ENCODE measurements at regions not wholly inside any gene's neighbourhood (a gene's known extent, or its start where the extent isn't known, plus 50 kb on each side); places are given as distances from the start of the nearest gene placed in this dataset.
A peak's percentile ranks its signal among the peaks of the same experiment; 100 is the strongest.

DNA sequence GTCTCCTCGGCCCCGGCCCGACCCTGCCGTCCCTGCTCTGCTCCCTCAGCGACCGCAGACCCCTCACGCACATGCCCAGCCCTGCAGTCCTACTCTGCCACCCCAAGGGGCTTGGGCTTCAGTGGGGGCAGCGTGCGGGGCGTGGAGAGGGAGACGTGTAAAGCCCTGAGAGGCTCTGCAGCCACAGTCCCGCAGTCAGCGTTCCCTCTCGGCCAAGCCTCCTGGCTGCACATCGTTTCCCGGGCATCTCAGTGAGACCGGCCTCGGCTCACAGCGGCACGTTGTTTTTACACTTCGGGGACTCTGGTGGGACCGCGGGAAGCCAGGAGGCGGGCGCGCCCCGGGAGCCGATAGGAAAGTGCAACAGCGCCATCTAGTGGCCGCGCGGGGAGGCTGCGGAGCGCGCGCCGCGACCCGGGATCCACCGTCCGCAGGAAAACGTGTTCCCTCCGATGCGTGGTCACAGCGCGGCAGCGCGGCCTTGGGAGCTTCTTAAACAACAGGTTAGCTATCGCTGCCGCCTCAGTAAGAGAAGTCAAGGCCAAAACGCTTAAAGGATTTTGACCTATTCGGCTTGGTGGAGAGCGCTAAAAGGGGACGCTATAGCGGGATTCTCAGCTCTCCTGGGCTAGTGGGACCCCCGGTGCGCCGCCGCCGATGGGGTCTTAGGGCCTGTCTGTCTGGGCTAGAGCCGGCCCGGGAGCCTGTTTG, 226.8 kb upstream of the IGF1R start:
- peak; percentile 67 for DNase-seq (ENCODE audit: low spot score)

DNA sequence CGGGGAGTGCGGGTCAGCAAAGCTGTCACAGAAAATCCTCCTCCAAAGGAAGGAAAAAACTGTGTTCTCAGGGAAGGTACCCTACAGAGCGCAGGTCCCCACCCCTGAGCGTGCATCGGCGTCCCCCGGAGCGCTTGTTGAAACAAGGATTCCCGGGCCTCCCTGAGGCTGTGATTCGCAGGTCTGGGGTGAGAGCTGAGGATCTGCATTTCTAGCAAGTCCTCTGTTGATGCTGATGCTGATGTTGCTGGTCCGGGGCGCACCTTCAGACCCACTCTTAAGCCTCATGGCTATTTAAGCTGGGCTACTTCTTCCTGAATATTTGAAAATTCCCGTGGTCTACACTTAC, 226.2 kb upstream of the IGF1R start:
- no peak for DNase-seq (ENCODE audit: low spot score)

DNA sequence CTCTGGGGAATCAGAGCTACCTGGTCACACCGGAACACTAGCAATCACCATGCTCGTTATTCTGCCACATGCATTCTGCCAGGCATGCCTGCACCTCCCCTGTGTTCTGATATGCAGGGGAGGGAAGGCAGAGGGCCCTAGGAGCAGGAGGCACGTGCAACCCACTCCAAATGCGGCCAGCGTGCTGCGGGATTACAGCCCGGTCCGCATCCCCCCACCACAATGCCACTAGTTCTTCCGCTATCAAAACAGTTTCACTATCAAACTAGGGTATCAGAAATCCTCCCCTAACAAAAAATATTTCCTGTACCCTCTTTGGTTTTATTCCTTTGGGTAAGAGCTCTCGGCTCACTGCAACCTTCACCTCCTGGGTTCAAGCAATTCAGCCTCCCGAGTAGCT, 223.2 kb upstream of the IGF1R start:
- no peak for DNase-seq (ENCODE audit: low spot score)

DNA sequence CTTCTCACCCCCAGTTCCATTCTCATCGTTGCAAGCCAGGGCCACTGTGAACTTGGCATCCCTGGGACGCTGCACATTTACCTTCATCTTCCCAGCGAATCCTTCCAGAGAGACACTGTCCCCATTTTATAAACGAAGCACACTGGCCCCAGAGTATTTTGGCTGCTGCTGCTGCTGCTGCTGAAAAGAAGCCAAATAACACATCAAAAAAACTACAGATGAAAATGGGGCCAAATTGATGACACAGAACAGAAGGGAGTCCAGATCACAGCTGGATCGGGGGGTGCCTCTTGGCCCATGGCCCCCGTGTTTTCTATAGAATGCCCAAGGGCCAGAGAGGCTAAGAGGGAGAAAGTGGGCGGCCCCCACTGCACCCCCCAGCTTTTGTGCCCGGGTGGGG, 221.0 kb upstream of the IGF1R start:
- DNase-seq (ENCODE audit: low spot score) = no peak

DNA sequence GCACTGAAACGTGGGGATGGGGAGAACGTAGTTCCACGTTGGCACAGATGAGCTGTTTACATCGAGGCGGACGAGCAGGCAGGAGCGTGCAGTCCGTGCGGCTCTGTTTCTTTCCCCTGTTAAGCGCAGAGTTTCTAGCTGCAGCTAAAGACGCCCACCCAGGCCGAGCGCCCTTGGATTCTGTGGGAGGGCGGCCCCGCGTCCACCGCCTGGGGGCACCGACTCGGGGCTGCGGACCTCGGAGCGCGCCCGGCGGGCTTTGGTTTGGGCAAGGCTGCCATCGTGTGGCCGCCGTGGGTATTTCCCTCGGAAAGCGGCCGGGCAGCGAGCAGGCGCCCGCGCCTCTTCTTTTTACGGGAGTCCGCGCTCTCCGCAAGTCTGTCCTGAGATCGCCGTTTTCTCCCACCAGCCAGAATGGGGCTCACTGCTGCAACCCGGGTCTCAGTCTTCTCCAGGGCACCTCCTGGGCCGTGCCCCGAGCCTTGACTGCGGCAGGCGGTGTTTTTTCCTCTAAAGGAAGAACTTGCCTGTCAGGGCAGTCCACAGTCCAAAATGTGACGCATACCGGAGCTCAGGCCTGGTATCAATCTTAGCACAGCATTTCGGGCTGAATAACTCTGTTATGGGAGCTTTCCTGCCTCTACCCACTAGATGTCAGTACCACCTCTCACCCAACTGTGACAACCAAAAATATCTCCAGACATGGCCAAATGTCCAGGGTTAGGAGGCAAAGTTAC, 219.9 kb upstream of the IGF1R start:
- DNase-seq (ENCODE audit: low spot score) = peak; percentile 80

DNA sequence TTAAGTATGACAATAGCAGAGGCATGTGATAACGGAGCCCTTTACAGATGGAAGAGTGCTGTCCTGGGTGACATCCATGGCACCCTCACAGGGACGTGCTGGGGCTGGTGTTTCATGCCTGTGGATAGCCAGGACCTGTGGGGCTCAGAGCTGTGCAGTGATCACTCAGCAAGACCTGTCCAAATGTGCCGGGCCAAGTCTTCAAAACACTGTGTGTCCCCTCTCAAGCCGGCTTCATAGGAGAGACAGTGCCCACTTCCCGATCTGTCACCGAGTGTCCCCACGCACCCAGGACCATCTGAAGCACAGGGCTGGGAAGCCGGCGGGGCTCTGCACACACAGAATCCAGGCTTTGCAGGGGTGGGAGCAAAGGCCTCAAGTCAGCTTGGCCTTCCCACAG, 217.2 kb upstream of the IGF1R start:
- DNase-seq (ENCODE audit: low spot score) = no peak

DNA sequence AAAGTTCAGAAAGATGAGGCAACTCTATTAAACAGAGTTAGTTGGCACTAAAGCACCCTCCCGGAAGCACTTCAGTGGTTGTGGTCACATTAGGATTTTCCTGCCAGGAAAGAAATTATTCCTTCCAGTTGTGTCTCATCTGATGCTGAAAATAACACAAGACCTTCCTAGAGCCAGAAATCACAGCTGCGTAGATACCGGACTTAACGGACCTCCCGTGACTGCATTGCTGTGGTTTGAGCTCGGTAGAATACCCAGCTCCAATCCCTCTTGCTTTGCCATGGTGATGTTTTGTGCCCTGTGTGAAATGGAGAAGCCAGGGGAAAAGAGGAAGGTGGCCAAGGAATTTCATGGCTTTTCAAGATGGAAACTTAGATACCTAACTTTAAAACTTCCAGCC, 215.0 kb upstream of the IGF1R start:
- no peak for DNase-seq (ENCODE audit: low spot score)

DNA sequence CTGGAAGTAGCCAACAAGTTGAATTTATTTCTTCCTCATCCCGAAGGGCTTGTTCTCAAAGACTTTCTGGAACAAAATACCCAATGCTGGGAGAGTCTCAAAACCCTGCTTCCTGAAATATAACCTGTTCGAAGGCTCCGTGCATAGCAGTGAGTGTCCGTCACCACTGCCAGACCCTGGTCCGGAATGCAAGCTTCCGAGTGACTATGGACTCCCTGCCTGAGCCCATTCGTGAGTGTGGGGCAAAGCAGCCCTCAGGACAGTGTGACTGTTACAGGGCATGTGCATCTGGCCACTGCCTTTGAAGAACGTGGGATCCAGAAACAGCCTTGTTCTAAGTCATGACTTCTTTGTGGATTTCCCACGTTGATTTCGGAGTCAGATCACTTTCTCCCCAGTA, 214.5 kb upstream of the IGF1R start:
- DNase-seq (ENCODE audit: low spot score) = no peak

DNA sequence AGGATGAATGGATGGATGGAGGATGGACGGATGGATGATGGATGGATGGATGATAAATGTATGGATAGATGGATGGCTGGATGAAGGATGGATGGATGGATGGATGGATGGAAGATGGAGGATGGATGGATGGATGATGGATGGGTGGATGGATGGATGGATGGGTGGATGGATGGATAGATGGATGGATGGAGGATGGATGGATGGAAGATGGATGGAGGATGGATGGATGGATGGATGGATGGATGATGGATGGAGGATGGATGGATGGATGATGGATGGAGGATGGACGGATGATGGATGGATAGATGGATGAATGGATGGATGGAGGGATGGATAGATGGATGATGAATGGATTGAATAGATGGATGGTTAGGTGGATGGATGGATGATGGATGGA, 210.6 kb upstream of the IGF1R start:
- no peak for DNase-seq (ENCODE audit: low spot score)

DNA sequence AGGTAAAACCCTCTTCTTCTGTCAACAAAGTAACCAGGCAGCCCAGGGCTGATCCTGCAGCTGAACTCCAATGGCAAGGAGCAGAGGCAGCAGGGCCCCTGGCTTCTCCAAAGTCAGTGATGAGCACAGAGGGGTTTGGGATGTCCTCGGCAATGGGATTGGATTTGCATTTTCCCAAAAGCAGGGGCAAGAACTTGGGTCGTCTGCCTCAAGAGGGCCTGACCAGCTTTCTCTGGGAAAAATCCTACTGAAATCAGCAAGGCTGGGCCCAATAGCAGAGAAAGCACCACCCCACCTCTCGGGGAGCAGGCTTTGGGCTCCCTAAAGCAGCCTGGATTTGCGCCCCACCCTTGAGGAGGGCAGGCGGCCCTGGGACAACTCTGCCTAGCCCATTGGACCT, 210.0 kb upstream of the IGF1R start:
- no peak for DNase-seq (ENCODE audit: low spot score)

DNA sequence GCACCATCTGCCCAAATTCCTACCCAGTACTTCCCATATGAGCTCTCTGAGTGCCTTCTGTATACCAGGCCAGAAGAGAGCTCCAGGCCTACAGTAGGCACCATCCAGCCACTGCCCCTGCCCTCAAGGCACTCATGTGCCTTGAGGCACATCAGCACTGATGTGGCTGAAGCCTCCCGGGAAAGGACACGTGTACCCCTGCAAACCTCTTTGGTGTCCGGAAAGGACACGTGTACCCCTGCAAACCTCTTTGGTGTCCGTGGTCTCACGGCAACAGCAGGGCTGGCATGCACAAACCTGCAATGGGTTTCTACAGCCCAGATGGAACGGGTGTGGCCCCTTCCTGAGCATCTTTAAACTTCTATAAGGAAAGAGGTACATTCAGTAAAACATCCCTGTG, 209.4 kb upstream of the IGF1R start:
- DNase-seq (ENCODE audit: low spot score) = no peak

DNA sequence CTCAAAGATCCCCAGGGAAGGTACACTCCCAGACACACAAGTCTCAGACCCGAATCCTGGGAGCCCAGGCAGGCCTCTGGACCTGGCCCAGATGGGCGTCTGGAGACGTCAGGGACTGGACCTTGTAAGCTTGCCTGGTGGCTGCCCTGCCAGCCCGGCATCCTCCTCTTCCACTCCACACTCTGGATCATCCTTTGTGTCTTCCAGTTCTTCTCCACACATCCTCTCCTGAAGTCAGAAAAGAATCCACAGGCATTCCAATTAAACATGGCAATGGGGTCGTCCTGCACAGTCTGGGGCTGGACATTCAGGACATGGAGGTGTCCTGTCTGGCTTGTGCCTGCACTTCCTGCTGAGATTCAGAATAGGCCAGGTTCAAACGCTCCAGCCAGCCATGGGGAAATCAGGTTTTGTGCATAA, 208.8 kb upstream of the IGF1R start:
- DNase-seq (ENCODE audit: low spot score) = no peak

DNA sequence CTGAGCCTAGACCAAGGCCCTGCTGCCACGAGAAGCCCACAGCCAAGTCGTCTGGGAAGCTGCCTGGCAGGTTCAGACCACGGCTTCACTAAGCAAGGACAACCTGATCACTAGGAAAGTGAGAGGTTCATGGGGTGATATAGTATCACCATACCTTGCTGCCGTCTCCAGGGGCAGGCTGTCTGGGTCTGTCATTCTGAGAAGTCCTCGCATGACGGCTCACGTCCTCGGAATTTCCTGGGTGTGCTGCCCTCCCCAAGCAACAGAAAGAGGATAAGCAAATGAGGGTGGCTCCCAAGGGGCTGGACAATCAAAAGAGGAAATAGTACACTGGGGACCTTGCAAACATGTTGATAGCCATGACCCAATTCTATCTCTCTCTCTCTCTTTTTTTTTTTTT, 207.4 kb upstream of the IGF1R start:
- DNase-seq (ENCODE audit: low spot score) = peak; percentile 28

DNA sequence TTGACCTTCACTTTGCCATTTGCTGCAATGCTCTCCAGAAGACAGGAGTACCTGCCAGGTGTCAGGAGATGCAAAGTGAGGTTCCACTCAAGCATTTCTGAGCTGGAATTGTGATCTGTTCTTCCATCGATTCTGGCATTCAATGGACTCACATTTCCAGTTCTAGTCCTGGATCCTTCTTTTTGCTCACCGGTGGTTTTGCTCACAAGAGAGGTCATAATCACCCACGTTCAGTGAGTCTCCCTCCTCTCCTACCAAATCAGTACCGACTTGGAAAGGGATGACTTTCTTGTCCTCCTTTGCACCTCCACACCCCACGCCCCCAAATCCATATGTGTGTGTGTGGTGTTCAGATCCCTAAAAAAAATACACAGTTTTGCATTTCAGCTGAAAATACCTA, 206.7 kb upstream of the IGF1R start:
- DNase-seq (ENCODE audit: low spot score) = no peak

DNA sequence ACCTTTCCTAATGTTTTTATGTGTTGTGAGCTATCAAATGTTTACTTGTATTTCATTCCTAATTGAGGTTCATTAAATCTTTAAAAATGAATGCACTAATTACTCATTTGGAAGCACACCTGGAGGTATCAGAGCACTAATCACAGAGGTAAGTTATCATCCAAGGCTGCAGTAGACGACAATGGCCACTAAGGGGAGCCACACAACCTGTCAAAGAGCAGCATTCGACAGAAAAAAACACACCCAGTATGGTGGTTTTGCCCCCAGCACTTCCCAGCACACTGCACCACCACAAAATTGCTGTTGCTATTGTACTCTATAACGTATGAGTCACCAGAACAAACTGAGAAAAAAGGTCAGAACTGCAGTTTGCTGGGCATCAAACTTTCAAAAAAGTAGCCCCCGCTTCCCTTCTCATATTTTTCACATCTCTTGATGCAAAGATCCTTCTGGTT, 205.9 kb upstream of the IGF1R start:
- peak; percentile 89 for DNase-seq (ENCODE audit: low spot score)

DNA sequence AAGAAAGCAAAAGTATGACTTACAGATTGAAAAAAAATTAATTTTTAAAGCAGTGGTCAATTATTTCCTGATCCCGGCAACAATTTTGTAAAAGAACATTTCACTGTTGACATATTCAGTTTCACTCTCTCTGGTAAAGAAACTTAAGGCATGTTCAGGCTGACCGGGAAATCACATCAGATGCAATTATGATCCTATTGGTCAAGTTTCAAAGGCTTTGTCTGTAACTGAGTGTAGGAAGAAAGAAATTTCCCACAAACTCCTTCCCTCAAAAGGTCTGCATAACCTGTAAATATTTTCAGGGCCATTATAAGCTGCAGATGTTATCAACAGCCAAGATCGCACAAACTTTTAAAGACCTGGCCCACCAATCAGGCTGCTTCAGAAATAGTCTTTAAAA, 205.4 kb upstream of the IGF1R start:
- DNase-seq (ENCODE audit: low spot score) = no peak

DNA sequence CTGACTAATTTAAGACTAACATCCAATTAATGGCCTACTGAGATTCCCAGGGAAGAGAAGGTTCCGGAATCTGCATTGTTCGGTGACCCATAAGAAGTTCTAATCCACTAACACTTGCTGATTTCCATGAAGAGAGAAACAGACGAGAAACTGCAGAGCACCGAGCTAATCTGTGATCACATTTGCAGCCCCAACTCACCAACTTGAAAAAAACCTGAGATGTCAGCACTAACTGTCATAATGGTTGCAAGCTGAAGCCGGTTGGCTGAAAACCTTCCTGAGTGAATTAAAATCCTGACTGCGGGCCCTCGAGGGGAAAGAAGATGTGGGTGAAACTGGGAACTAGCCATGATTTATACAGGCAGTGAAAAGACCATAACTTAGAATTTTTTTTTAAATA, 204.8 kb upstream of the IGF1R start:
- DNase-seq (ENCODE audit: low spot score) = no peak

DNA sequence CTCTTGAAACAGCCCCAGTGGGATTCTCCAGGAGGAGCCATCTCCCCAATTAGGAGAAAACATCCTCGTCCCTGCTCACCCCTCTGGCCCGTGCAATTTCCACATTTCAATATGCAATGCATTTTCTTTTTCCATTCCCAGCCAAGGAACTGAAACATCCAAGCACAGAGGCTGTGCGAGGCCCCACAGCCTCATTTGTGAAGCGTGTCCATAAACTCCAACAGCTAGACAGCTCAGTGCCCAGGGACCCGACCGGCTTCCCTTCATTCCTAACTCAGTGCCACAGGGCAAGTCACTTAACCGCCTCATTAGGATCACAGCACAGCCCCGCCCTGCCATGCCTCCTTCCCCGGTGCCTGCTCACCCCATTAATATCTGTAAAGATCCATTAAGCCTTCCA, 204.2 kb upstream of the IGF1R start:
- peak; percentile 20 for DNase-seq (ENCODE audit: low spot score)

DNA sequence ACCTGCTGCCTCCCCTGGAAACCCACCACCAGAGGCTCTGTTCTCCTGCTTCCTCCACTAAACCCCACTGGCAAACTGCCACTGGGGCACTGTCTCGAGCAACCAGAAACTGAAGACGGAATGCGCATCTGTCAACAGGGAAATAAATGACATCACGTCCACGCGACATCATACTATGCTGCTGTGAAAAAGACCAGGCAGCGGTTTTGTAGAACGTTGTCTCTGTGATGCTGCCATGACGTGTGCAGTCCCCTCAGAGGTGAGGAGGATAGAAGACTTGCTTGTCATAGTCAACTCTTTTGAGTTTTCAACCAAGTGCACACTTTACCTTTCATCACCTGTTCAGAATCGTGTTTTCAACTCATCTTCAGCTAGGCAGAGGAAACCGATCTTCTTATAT, 203.0 kb upstream of the IGF1R start:
- no peak for DNase-seq (ENCODE audit: low spot score)

DNA sequence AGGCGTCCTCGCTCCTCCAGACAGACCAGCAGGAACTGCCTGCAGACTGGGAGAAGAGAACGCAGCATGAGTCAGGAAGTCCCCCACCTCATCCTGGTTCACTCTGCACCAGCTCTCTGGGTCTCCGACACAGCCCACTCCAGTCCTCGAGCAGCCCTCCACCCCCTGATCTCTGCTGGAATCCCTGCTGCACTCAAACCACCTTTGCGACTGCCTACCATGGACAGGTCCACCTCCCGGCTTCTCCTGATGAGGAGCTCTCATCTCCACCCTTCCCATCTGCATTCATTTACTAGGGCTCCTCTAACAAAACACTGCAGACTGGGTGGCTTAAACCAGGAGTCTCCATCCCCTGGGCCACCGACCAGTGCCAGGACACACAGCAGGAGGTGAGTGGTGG, 202.3 kb upstream of the IGF1R start:
- no peak for DNase-seq (ENCODE audit: low spot score)

DNA sequence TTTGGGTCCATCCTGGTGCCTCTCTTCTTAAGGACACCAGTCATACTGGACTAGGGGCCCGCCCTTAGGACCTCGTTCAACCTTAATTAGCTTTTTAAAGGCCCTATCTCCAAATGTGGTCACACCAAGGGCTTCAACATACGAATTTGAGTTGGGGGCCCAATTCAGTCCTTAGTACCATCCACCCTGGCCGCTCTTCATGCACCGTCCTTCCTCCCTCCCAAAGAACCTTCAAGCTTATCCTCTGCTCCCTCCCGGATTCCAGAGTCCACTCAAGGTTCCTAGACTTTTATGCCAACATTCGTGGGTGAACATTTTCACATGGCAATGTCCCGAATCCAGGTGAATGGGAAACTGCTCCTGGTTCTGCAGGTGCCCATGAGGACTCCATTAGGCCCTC, 201.3 kb upstream of the IGF1R start:
- DNase-seq (ENCODE audit: low spot score) = no peak

DNA sequence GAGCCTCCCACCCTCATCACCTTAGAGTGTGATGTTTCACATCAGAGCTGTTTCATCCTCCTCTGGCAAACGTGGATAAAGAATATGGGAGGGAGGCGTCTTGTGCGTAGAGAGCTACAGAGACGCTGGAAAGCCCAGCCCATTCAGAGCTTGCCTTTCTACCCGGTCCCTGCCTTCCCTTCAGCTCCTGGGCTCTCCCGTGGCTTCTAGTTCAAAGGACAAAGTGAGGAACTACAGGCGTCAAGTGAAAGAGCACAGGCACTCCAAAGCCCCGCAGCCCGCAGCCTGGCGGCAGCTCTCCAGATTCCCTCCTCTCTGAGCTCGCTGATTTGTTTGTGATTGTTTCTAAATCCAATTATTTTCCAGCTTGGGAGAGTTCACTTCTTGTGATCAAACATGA, 197.1 kb upstream of the IGF1R start:
- DNase-seq (ENCODE audit: low spot score) = no peak

DNA sequence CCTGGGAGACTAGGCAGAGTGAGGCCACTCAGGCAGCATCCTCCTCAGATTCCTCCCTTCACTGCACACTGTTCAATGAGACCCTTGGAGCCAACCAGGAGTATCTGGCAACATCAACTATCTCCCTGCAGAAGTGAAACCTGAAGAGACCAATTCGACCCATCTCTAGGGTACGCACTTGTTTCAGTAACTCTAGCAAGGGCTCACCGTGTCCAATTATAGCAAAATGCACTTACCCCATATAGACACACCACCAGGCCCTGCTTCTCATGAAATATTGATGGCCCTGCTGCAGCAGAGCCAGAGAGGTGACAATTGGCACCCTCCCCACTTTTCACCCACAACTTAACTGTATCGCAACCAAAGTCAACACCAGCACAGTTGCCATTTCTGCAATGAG, 196.1 kb upstream of the IGF1R start:
- DNase-seq (ENCODE audit: low spot score) = no peak

DNA sequence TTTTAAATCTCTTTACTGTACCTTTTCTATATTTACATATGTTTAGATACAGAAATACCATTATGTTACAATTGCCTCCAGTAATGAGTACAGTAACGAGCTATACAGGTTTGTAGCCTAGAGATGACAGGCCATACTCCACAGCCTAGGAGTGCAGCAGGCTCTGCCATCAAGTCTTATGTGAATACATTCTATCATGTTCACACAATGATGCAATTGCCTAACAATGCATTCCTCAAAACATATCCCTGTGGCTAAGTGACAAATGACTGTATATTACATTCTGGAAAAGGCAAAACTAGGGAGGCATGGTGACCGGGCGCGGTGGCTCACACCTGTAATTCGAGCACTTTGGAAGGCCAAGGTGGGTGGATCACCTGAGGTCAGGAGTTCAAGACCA, 192.4 kb upstream of the IGF1R start:
- DNase-seq (ENCODE audit: low spot score) = peak; percentile 72
